Fibroblast of skin of left quadriceps (primary cell): ENCODE measurements at regions not wholly inside any gene's neighbourhood (a gene's known extent, or its start where the extent isn't known, plus 50 kb on each side); places are given as distances from the start of the nearest gene placed in this dataset.

Experiments
- DNase-seq, 2 experiments: peaks; one replicate each; pipeline ENCODE4 v3.0.0-alpha.2; 2013; ENCODE audit warnings: low read depth in 2 of 2

DNA sequence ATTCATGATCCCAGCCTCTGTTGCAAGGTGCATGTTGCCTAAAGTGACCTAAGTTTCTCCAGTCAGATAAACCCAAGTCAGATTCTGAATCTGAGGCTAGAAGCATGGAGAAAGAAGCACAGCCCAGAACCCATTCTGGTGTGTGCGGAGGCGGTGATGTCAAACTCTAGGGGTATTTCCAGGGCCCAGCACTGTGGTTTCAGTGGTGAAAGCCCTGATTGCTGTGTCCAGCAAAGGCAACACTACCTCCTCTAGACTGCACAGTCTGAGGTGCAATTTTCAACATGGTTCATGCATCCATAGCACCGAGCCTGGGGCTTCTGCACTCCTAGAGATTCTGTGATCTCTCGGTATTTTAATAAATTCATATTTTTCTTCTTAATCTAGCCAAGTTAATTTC is 264.8 kb upstream of the KLHL29 start:
- DNase-seq: no peak

DNA sequence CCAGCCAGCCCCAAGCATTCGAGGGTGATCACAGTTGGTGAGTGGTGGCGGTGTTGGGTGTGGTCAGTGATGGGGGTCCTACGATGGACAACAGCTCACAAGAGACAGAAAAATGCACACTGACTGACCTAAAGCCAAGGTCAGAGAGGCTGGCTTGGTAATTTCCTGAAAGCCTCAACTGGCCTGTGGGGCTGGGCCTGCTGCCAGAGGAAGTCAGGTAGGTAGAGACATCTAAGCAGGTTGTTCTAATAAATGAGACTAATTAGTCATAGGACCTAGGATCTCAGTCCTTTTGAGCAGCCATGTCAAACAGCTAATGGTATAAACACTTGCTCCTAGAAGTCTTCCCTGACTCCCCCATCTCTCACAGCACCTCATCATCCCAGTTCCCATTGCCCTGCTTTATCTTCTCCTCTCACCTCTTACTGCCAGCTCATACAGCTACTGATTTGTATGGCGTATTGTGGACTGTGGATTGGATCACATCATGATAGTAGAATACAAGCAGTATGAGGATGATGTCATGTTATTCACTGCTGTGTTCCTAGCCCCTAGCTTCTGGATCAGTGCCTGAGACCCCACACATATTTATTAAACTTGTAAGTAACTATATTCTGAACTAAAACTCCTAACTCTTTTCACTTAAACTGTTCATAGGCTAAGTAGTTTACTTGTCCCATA is 262.9 kb upstream of the KLHL29 start:
- no peak for DNase-seq

DNA sequence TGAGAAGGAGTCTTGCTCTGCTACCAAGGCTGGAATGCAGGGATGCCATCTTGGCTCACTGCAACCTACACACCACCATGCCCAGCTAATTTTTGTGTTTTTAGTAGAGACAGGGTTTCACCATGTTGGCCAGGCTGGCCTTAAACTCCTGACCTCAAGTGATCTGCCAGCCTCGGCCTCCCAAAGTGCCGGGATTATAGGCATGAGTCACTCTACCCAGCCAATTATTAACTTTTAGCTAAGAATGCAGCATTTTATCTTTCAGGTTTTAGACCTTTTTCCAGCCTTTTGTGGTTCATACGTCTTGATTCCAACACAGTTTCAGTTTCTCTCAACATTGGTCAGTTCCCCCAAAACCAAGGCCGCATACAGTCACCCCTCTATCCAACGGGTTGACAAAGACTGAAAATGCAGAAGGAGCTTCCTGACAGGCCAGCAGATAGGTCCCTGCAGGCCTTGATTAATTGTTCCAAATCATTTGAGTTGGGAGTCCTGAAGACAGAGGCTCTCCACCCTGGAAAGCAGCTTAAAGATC is 262.2 kb upstream of the KLHL29 start:
- no peak for DNase-seq

DNA sequence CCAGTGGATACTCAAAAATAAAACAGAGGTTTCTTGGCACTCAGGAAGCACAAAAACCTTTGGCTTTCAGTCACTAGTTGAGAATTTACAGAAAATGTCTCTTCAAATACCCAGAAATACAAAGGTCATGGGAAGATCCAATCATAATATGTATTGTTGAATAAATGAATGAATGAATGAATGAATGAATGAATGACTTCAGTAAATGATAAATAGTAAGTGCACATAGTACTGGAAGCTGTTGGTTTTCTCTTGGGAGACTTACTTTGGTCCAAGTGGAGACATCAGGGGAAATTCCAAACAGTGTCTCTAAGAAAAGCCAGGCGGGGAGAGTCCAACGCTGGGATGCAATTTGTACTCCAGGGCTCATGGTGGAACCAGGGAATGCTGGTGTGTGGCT is 261.3 kb upstream of the KLHL29 start:
- no peak for DNase-seq

DNA sequence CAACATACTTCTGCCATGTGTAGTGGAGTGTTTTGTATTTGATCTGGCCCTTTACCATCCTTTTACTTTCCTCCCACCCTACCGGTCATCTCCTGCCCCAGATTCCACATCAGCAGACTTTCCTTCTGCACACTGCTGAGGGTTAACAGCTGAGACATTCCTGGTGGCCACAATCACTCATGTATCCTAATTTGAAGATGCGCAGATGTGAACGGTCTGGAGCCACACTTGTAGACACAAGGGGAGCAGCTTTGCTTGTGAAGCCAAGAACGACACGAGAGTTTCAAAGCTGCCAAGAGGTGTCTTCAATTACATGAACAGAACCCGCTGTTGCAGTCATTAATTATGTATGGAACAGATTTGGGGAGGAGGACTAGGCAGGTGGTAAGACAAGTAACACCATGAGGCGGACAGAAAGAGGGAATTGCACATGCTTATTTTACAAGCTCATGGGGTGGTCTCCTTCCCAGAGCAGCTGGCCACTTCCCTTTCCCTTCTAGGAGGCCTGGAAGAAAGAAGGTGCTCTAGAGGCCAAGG is 260.7 kb upstream of the KLHL29 start:
- DNase-seq: no peak

DNA sequence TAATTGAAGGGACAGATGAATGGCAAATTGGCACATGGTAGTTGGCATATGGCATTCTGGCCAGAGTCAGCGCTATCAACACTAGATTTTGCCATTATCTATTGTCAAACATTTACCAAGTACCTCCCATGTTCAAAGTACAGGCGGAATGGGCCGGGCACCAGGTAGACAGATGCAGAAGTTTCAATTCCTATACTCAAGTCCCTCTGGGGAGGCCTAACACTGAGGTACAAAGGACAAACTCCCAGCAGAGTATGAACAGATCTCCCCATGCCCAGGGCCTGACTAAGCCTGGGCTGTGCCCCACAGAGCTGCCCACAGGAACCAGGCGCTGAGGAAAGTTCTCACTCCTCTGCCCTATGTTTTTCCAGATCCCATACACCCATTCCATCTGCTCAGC is 257.5 kb upstream of the KLHL29 start:
- DNase-seq: no peak

DNA sequence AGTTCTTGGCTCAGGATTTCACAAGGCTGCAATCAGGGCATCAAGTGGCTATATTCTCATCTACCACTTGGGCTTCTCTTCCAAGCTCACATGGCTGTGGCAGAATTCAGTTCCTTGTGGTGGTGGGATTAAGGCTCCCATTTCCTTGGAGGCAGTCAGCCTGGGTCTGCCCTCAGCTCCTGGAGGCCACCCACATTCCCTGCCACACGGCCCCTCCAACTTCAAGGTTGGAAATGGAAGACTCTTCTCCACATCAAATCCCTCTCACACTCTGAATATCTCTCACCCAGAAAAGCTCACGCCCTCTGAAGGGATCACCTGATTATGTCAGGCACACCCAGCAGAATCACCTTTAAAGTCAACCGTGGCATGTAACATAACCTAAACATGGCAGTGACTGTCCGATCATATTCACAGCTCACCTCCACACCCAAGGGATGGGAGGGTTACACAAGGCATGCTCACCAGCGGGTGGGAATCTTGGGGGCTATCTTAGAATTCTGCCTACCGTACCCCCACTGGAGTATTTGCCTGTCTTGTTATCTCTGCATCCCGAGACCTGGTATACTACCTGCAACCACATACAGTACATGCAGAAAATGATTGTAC is 256.2 kb upstream of the KLHL29 start:
- no peak for DNase-seq

DNA sequence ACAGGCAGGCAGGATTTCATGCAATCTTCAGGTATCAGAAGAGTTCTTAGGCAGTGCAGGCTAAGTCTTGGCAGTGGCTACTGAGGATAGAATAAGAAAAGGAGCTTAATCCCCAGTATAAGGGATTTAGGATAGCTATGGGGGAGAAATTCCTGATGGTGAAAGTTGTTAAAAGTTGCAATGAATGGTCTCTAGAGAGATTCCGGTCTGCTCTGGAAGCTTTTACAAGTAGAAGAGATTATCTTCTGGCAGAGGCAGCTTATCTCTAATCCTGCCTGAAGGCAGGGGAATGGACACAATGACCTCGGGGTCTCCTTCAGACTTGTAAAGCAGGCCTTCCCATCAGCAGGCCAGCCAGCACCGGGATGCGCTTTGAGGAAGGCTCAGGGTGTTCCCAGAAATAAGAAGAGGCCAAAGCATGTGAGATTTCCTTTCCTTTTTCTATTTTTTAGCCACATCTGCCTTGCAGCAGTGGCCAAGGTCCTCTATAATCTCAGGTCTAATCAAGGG is 253.9 kb upstream of the KLHL29 start:
- DNase-seq: no peak

DNA sequence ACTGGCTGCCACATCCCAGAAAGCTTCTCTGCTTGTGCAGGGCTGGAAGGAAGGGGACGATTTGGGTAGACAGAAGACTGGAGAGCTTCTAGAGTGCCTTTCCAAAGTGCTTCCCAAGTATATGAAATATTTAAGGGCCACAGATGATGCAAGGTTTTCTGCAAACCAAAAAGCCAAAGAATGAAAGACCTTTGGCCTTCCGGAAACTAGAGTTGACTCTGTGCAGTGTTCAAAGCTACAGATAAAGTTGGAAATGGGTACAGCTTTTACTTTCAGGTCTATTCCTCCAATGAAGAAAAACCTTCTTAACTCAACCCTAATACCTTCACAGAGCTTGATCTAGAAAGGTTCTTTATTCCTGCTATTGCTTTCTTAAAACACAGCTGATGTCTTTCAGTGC is 253.0 kb upstream of the KLHL29 start:
- no peak for DNase-seq

DNA sequence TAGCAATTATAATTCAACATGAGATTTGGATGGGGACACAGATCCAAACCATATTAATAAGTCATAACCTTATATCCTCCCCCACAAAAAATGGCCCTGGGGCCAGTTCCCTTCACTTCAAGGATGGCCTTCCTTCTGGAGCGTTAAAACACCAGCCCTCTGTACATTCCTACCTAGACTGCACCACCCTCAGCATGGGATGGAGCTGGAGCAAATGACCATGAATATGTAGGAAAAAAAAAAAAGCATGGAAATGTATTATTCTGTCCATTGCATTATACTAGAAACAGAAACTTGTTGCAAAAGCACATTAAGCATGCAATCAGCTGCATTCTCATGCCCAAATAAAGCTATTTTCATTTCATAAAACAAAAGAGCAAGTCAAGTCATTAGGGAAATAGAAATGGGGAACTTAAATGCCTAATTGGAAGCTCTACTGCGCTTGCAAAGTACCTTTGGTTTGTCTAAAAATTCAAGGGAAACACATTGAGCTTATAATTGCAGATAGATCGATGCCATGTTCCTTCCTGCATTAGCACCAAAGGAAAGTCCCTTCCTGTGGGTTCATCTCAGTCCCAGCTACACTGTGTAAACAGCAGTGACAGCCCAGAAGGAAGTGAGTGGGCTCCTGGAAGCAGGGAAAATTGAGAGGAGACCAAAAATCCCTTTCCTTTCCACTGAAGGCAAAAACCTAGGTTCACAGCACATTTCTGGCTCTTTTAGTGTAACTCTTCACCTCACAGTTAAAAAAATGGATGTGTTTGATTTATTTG is 252.0 kb upstream of the KLHL29 start:
- DNase-seq: no peak

DNA sequence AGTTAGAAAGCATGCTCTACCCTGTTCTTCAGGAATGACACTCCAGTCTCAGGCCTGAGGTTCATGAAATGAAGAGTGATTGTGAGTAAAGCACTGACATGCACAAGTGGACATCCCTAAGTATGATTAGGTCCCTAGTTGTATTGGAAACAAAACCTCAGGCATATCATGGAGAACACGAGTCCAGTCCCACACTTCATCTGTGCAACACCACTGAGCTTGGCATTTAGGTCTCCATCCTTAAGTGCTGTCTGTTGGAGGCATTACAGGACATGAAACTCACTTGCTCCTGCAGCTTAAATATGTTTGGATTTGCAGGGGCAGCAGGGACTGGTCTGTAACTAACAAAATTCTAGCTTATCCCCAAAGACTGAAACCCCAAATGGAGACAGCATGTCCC is 250.3 kb upstream of the KLHL29 start:
- DNase-seq: no peak

DNA sequence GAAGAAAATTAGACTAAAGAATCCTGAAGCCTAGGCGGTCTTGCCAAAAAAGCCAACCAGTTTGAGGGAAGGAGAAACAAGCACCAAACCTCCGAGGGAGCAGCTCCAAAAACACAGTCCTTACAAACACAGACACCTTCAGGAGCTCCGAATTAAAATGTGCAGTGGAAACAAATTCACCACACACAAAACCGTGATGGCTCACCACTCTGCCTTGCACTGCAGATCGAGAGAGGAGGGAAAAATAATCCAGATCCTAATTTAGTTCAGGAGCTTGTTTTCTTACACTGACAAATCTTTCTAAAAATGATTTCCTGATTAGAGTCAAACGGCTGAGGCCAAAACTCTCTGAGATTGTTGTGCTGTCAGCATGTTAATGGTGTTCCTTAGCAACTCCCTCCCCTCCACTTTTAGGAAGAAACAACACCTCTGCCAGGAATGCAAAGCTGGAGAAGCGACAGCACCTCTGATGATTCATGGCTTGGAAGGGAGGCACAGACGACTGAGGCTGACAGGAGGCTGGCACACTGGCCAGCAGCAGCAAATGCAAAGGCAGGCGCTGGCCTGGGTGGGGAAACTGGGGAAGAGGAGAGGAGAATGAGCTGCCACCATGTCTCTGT is 249.4 kb upstream of the KLHL29 start:
- DNase-seq: no peak

DNA sequence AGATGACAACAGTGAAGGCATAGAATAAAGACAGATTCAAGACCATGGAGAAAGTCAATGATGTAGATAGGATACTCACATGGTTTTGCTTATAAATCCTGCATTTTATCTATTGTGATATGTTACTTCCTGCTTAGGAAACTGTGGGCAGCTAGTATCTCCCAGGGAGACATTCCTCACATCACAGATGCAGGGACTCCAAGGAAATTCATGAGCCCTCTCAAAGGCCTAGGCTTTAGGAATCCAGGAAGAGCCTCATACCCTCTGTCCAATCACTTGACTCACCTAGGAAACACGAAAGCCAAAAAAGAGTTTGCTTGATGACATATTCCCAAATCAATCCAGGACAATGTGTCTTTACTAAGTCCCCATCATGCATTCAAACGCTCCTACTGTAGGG is 247.8 kb upstream of the KLHL29 start:
- no peak for DNase-seq

DNA sequence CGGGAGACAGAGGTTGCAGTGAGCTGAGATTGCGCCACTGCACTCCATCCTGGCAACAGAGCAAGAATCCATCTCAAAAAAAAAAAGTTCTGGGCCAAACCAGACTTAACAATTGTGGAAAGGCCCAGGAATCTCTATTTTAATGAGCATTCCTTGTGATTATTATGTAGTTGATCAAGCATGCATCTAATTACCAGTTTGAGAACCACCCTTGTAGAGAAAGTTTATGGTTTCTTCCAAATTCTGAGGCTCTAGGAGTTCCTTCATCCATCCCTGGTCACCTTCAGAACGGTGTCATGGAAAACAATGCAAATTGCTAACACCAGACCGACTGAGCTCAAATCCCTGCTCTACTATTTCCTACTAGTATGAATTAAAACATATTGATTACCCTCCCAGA is 246.3 kb upstream of the KLHL29 start:
- no peak for DNase-seq

DNA sequence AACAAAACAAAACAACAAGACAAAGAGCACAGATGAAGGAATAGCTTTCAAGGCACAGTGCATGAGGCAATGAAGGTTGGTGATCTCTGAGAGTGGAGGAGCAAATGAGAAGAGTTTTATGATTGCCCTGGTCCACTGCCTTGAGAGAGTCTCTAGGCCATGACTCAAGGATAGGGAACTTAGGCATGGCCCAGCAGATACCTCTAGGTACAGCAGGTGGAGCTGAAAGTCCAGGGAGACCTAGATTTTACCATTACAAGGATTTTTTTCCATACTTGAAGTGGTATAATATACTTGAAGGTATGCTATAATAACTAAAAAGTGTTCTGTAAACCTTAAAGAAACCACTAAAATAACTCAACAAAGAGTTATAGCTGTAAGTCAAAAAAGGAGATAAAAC is 239.5 kb upstream of the KLHL29 start:
- DNase-seq: no peak

DNA sequence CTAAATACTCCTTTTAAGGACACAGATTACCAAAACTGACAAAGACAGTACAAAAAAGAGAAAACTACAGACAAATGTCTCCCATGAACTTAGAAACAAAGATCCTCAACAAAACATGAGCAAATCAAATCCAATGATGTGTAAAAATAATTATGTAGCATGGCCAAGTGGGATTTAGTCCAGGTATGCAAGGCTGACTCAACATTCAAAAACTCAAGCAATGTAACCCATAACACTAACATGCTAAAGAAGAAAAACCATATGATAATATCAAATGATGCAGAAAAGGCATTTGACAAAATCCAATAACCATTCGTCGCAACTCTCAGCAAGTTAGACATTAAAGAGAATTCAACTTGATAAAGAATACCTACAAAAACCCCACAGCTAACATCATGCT is 239.0 kb upstream of the KLHL29 start:
- DNase-seq: no peak

DNA sequence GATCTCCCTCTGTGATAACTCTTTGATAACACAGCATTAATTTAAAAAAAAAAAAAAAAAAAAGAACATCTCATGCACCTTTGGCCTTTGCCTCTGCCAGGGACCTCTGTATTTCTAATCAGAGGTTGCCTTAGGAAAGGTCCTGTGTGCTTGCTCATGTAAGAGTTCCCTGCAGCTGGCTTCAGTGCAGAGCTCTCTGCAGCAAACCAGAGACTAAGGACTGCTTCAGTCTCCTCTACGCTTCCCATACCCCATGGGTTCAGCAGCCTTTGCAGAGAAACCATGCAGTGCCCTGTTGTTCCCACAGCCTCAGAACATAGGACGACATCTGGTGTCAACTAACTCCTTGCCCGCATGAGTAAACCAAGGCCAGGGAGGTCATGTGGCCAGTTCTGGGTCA is 236.6 kb upstream of the KLHL29 start:
- DNase-seq: no peak

DNA sequence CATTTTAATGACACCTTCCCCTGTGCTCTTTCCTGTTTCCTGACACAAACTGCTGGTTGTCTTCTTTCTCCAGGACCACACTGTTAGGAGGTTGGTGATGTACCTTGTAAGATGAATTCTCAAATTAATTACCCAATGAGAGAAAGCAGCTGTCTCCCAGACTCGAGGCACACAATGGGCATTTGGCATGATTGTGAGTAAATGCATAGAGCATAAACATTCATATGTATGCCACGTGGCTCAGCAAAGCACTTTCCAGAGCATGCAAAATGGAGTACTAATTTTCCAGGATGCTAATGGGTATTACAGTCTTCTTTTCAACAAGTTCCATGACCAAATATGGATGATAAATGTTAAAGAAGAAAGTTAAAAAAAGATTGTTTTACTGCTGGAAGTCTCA is 235.2 kb upstream of the KLHL29 start:
- no peak for DNase-seq

DNA sequence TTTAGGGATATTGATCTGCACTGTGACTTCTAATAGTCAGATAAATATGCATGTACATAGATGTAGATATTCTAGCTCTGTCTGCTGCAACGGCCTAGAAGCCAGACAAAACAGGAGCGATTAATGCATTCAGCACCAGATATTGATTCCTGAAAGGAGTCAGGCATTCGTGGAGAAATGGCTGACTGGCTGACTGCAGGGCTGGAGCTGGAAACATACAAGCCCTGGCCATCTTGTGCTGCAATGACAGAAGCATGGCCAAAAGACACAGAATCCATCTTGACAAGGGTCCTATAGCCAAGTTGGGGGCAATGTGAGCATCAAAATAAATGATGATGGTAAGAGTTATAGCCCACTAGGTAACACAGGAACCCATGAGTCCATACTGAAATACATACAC is 231.5 kb upstream of the KLHL29 start:
- no peak for DNase-seq

DNA sequence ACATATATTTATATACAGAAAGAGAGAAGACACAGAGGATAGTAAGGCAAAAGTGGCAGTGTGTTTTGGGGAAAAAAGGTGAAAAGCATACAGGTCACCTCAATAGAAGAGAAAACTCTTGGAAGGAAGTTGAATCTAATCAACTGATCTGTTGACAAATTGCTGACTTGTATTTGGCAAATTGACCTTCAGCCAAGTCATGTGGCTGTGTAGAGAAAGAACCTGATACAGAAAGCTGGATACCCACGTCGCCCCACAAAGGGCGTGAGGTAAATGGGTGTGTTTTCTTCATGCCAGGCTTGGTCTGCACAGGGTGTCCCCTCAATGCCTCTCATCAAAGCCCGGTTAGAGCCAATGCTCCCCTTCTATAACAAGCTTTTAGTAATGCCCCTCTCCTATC is 230.0 kb upstream of the KLHL29 start:
- DNase-seq: no peak

DNA sequence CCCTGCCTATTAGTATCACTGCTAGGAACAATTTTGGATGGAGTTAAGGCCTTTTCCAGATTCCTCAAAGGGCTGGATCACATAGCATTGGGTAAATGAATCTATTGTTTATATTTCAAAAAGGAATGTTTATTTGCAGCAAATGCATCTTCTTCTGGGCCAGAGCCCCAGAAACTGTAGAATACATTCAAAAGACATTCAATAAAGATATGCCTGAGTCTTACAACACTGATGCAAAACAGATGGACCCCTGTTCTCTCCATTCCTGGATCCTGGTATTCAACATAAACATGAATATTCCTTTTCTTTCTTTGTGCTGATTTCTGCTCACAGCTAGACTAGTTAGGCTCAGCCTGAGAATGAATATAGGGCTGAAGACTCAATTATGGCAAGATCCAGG is 227.2 kb upstream of the KLHL29 start:
- DNase-seq: no peak

DNA sequence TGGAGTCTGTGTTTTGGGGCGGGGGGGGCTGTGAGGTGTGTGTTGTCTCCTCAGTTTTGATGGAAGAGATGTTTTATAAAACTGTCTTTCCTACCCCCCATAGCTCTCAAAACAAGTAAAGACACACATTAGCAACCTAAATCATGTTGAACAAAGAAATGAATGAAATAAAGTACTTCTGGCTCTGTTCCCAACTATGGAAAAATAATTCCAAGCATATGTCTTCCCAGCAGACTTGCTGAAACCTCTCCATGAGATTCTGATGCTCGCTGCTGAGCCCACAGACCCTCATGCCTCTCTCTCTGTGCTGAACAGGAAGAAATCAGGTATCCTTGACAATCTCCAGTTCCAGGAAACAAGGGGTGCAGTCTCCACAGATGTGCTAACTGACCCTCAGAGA is 226.7 kb upstream of the KLHL29 start:
- no peak for DNase-seq
